AML-193 (cell line): ENCODE measurements at regions not wholly inside any gene's neighbourhood (a gene's known extent, or its start where the extent isn't known, plus 50 kb on each side); places are given as distances from the start of the nearest gene placed in this dataset.

Source experiments
- DNase-seq, 2 experiments: peaks; one replicate each; lab custom pipeline; 2025; lab: John Stamatoyannopoulos, UW

- no peak for DNase-seq
Measured at GRCh38 chr9:18146329-18146728, 327.6 kb upstream of the ADAMTSL1 start.

- no peak for DNase-seq
Measured at GRCh38 chr9:18149471-18150011, 324.4 kb upstream of the ADAMTSL1 start.

- no peak for DNase-seq
Measured at GRCh38 chr9:18154661-18155060, 319.3 kb upstream of the ADAMTSL1 start.

- no peak for DNase-seq
Measured at GRCh38 chr9:18159254-18159653, 314.7 kb upstream of the ADAMTSL1 start.

- no peak for DNase-seq
Measured at GRCh38 chr9:18163146-18163545, 310.8 kb upstream of the ADAMTSL1 start.

GRCh38 chr9:18167733-18168132 lies 306.2 kb upstream of the ADAMTSL1 start:
- no peak for DNase-seq

- DNase-seq = no peak
Measured at GRCh38 chr9:18173923-18174322, 300.0 kb upstream of the ADAMTSL1 start.

- no peak for DNase-seq
Measured at GRCh38 chr9:18182636-18183035, 291.3 kb upstream of the ADAMTSL1 start.

GRCh38 chr9:18183974-18184373 lies 290.0 kb upstream of the ADAMTSL1 start:
- DNase-seq = no peak

GRCh38 chr9:18184401-18184800 lies 289.6 kb upstream of the ADAMTSL1 start:
- DNase-seq = no peak

GRCh38 chr9:18185196-18185595 lies 288.8 kb upstream of the ADAMTSL1 start:
- no peak for DNase-seq

GRCh38 chr9:18188971-18189370 lies 285.0 kb upstream of the ADAMTSL1 start:
- no peak for DNase-seq

GRCh38 chr9:18189871-18190670 lies 283.9 kb upstream of the ADAMTSL1 start:
- DNase-seq = no peak

GRCh38 chr9:18190671-18191374 lies 283.1 kb upstream of the ADAMTSL1 start:
- no peak for DNase-seq

- DNase-seq = no peak
Measured at GRCh38 chr9:18194316-18194715, 279.6 kb upstream of the ADAMTSL1 start.

GRCh38 chr9:18195223-18195622 lies 278.7 kb upstream of the ADAMTSL1 start:
- DNase-seq = no peak

- DNase-seq = no peak
Measured at GRCh38 chr9:18202924-18203323, 271.0 kb upstream of the ADAMTSL1 start.

- no peak for DNase-seq
Measured at GRCh38 chr9:18207735-18208134, 266.2 kb upstream of the ADAMTSL1 start.

- peak; percentile 10 to 13 for DNase-seq
Measured at GRCh38 chr9:18208166-18209059, 265.5 kb upstream of the ADAMTSL1 start.

GRCh38 chr9:18215626-18216025 lies 258.3 kb upstream of the ADAMTSL1 start:
- DNase-seq = no peak

- DNase-seq = no peak
Measured at GRCh38 chr9:18216376-18216775, 257.6 kb upstream of the ADAMTSL1 start.

- DNase-seq = no peak
Measured at GRCh38 chr9:18228101-18228500, 245.9 kb upstream of the ADAMTSL1 start.
